Activated effector memory CD4-positive, alpha-beta T cell treated with Interleukin-2 at 50 U/mL for 16 hours (primary cell): ENCODE measurements at regions not wholly inside any gene's neighbourhood (a gene's known extent, or its start where the extent isn't known, plus 50 kb on each side); places are given as distances from the start of the nearest gene placed in this dataset.

Experiments
- DNase-seq: peaks from one replicate; pipeline ENCODE4 v3.0.0-alpha.2; 2020

- no peak for DNase-seq
Measured at GRCh38 chr17:36870720-36870999, 66.6 kb upstream of the LHX1 start.

- no peak for DNase-seq
Measured at GRCh38 chr17:36875698-36876293, 61.5 kb upstream of the LHX1 start.

DNA sequence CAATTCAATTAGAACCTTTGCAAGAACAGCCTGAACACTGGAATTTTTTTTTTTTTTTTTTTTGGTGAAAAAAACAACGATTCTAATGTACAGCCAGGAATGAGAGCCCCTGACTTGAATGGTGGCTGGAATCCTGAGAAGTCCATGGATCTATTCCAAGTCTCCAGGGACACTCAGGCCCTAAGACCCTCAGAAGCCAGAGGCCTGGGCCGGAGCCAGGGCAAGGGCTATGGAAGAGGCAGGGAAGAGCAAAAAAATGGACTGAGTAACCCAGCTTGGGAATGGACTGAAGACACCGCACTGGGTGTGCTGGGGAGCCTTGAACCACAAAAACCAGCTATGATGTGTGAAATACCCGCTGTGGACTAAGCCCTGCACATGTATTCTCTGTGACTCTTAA lies 60.3 kb upstream of the LHX1 start:
- DNase-seq: no peak

DNA sequence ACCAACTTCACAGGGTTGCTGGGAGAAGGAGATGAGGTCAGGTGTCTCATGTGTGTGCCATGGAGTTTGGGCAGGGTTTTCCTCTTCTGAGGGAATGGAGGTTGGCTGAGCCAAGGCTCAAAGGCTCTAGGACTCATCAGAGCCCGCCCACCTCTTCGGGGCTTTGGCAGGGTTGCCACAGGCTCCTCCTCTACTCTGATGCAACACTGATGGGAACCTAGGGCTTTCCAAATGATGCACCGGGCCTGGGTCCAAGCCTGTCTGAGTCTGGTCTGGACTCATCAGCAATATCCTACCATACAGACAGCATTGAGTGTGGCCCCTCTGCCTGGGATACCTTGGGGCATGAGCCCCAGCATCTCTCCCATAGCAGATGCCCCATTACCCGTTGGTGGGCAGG lies 59.5 kb upstream of the LHX1 start:
- DNase-seq: no peak

GRCh38 chr17:36878216-36878615 lies 59.1 kb upstream of the LHX1 start:
- no peak for DNase-seq

GRCh38 chr17:36879027-36879426 lies 58.2 kb upstream of the LHX1 start:
- no peak for DNase-seq

- DNase-seq: no peak
Measured at GRCh38 chr17:36879624-36880131, 57.6 kb upstream of the LHX1 start.

DNA sequence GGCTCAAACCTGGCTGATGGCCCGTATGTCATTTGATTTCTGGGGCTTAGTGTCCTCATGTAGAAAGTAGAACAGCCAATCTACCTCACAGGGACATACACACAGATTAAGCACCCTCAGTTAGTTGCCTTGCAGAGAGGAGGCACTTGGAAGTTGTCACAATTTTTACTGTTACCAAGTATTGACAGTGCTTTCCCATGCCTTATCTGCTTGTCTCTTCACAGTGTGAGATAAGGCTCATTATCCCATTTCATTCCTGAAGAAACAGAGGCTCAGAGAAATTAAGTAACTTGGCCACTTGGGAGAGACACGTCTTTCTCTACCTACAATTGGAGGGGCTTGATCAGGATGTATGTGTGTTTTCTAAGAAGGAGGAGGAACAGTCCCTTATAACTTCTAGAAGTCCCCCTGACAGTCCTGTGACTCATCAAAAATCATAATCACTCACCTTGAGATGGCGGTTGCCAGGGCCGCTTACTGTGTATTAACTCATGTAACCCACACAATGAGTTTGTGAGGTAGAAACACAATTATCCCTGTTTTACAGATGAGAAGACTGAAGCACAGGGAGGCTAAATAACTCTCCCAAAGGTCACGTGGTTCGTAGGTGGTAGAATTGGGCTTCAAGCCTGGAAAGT lies 56.9 kb upstream of the LHX1 start:
- DNase-seq: no peak

DNA sequence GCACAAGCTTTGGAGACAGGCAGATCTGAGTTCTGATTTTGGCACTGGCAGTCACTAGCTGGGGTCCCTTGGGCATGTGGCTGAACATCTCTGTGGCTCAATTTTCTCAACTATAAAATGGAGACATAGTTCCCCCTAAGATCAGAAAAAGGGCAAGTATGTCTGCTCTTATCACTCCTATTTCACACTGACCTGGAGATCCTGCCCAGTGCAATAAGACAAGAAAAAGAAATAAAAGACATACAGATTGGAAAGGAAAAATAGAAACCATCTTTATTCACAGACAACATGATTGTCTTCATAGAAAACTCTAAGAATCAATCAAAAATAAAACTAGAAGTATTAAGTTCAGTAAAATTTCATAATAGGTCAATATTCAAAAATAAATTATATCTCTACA lies 56.0 kb upstream of the LHX1 start:
- no peak for DNase-seq

DNA sequence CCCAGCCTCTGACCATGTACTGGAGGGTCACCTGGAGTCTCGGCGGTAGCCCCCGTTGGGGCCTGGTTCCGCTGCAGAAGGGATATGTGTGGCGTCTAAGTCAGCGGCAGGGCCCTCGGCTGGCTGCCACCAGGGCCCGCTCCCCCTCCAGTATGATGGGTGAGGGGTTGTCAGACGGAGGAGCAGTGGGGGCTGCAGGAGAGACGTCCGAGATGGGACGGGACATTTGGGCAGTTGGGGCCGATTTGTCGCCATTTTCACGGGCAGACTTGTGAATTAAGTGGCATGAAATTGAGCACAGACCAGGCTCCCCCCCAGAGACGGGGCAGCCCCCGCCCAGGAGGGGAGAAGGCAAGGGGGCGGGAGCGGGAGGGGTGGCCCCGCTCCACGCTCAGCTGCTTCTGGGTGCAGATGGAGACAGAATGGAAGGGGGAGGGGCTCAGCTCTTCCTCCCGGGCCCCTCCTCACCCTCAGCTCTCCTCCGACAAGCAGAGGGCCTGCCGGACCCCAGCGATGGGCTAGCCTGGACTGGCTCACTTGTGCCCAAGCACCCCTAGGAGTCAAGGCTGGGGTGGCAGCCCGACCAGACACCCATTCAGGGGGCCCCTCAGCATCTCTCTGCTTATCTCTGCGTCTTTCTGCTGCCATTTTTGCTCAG lies 52.7 kb upstream of the LHX1 start:
- DNase-seq: no peak

DNA sequence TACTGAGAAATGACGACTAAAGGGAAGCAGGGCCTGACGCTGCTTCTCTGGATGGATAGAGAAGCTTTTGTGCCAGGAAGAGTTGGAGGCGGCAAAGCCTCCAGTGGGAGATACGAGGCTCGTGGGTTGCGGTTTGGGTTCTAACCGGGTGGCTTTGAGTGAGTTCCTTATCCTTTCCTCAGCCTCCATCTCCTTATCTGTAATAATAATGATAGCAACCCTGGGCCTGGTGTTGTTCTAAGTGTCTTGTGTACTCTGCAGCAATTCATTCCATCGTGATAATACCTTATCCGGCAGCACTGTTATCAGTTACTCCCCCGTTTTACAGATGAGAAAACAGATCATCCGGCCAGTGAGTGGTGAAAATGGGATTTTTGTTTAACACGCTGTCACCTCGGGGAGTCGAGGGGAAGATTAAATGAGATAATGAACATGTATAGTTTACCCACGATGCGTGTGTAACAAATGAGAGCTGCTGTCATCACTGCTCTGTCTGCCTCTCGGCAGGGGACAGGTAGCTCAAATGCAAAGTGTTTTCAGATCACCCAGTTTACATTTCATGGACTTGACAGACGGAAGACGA lies 52.0 kb upstream of the LHX1 start:
- DNase-seq: no peak

GRCh38 chr17:36885771-36886377 lies 51.4 kb upstream of the LHX1 start:
- no peak for DNase-seq
